HCT116 (cell line): ENCODE measurements at regions not wholly inside any gene's neighbourhood (a gene's known extent, or its start where the extent isn't known, plus 50 kb on each side); places are given as distances from the start of the nearest gene placed in this dataset.

ENCODE experiments used
- ATAC-seq: fragments of 200-7000 bp; cut with Tn5 transposase; 2 replicates; pipeline ENCODE4 v1.9.1; 2020; ENCODE audit warnings: mild to moderate bottlenecking, moderate library complexity
- BruUV-seq: library from RNA; stranded (reverse); fragments of 400-500 nt; replicated peaks from 2 replicates; lab custom pipeline; 2021; lab: Mats Ljungman, UMichigan
- CTCF ChIA-PET: fragments of 300-600 bp; sonication (Branson Sonifier 250); formaldehyde crosslinking; loops from one replicate; lab custom pipeline; 2021; ENCODE audit warnings: antibody characterized with exemption; lab: Charles Lee
- POLR2A ChIA-PET: fragments of 300-600, 350-600 bp; sonication (Branson Sonifier 250); formaldehyde crosslinking; loops from one replicate; lab custom pipeline; 2021; ENCODE audit warnings: antibody characterized with exemption; lab: Charles Lee
- RAD21 ChIA-PET, 2 experiments: fragments of 300-600 bp; sonication (Branson Sonifier 250); formaldehyde crosslinking; loops; one replicate each; lab custom pipeline; 2023; ENCODE audit warnings: low total read pairs in 2 of 2; ENCODE audit not compliant: uncharacterized antibody in 2 of 2, unreplicated experiment in 2 of 2, low non-redundant PET in 1 of 2; lab: Charles Lee
- DNase-seq: peaks from one replicate; pipeline ENCODE4 v3.0.0-alpha.2; 2010; ENCODE audit warnings: low read depth, low spot score
- H2AFZ ChIP-seq: fragments of 200-600 bp; shearing (Covaris generic), sonication (generic); 2 replicates; pipeline ENCODE4 v1.6.1; 2017; ENCODE audit warnings: low read depth, mixed run types, mixed read lengths, antibody characterized with exemption, low read length; ENCODE audit not compliant: poor library complexity, severe bottlenecking
- H3K27ac ChIP-seq: 2 replicates; pipeline ENCODE4 v1.5.1; 2012; ENCODE audit warnings: low read depth, low read length
- H3K27me3 ChIP-seq: fragments of 200-600 bp; sonication (generic); 2 replicates; pipeline ENCODE4 v1.6.1; 2016; ENCODE audit warnings: mixed run types, low read length, mixed read lengths; ENCODE audit not compliant: insufficient read depth
- H3K36me3 ChIP-seq, 2 experiments: fragments of 200-500 bp in 1 of 2; fragments of 200-600 bp in 1 of 2; sonication (Bioruptor generic) in 1 of 2; sonication (generic) in 1 of 2; 2 replicates each; pipeline versions ENCODE4 v1.5.1 to v1.6.1; 2014 to 2016; ENCODE audit warnings: low read length in 2 of 2, inconsistent platforms in 1 of 2, mixed read lengths in 1 of 2, mixed run types in 1 of 2; ENCODE audit not compliant: insufficient read depth in 2 of 2, control insufficient read depth in 1 of 2
- H3K4me1 ChIP-seq, 2 experiments: fragments of 200-600 bp in 1 of 2; sonication (generic) in 1 of 2; 2 replicates each; pipeline versions ENCODE4 v1.5.1 to v1.6.1; 2012 to 2017; ENCODE audit warnings: low read length in 2 of 2, inconsistent platforms in 1 of 2, mild to moderate bottlenecking in 1 of 2, mixed read lengths in 1 of 2, mixed run types in 1 of 2, moderate library complexity in 1 of 2; ENCODE audit not compliant: insufficient read depth in 2 of 2, control insufficient read depth in 1 of 2
- H3K4me2 ChIP-seq: fragments of 200-600 bp; sonication (generic); 2 replicates; pipeline ENCODE4 v1.6.1; 2017; ENCODE audit warnings: mixed run types, low read length, mixed read lengths
- H3K4me3 ChIP-seq, 2 experiments: fragments of 200-600 bp in 1 of 2; sonication (generic) in 1 of 2; replicated peaks in 1 of 2; 2 replicates each; pipeline ENCODE4 v1.5.1; 2011 to 2016; ENCODE audit warnings: low read length in 2 of 2, control low read depth in 1 of 2, low read depth in 1 of 2, mild to moderate bottlenecking in 1 of 2, mixed read lengths in 1 of 2, mixed run types in 1 of 2
- H3K79me2 ChIP-seq: fragments of 200-600 bp; sonication (generic); 2 replicates; pipeline ENCODE4 v1.6.1; 2017; ENCODE audit warnings: mild to moderate bottlenecking, mixed run types, low read length, moderate library complexity, mixed read lengths; ENCODE audit not compliant: insufficient read depth
- H3K9ac ChIP-seq: fragments of 200-600 bp; sonication (generic); 2 replicates; pipeline ENCODE4 v1.6.1; 2016; ENCODE audit warnings: low read length, mixed read lengths
- H3K9me2 ChIP-seq: fragments of 200-600 bp; sonication (generic), shearing (Covaris generic); 2 replicates; pipeline ENCODE4 v1.6.1; 2017; ENCODE audit warnings: mixed run types, mild to moderate bottlenecking, moderate library complexity; ENCODE audit not compliant: insufficient read depth
- H3K9me3 ChIP-seq, 2 experiments: fragments of 200-500 bp in 1 of 2; fragments of 200-600 bp in 1 of 2; sonication (Bioruptor generic) in 1 of 2; sonication (generic) in 1 of 2; 2 replicates each; pipeline ENCODE4 v1.6.1; 2014 to 2017; ENCODE audit warnings: low read length in 2 of 2, mixed read lengths in 2 of 2, inconsistent platforms in 1 of 2, low read depth in 1 of 2, mild to moderate bottlenecking in 1 of 2, mixed run types in 1 of 2, moderate library complexity in 1 of 2; ENCODE audit not compliant: control insufficient read depth in 1 of 2, insufficient read depth in 1 of 2
- H4K20me1 ChIP-seq: fragments of 200-600 bp; sonication (generic), shearing (Covaris generic); 2 replicates; pipeline ENCODE4 v1.6.1; 2017; ENCODE audit warnings: mixed run types, mild to moderate bottlenecking, moderate library complexity; ENCODE audit not compliant: insufficient read depth
- ATF3 ChIP-seq: IDR thresholded peaks from 2 replicates; pipeline ENCODE4 v1.6.1; 2012
- CBX3 ChIP-seq: IDR thresholded peaks from 2 replicates; pipeline ENCODE4 v1.6.1; 2012; ENCODE audit warnings: low read depth
- EZH2 ChIP-seq: fragments of 200-600 bp; sonication (generic); IDR thresholded peaks from 2 replicates; pipeline ENCODE4 v1.6.1; 2017; ENCODE audit warnings: antibody characterized with exemption, mixed run types
- EZH2phosphoT487 ChIP-seq: fragments of 200-600 bp; IDR thresholded peaks from 2 replicates; pipeline ENCODE4 v1.6.1; 2018; ENCODE audit warnings: antibody characterized with exemption, borderline replicate concordance
- TCF7L2 ChIP-seq: IDR thresholded peaks from 2 replicates; pipeline ENCODE4 v1.7.0; 2011; ENCODE audit warnings: borderline replicate concordance, inconsistent platforms; ENCODE audit not compliant: insufficient read depth, insufficient read length; ENCODE audit errors: extremely low read depth
- intact Hi-C: fragments of 100-400 bp; cut with micrococcal nuclease; formaldehyde crosslinking; loops from 2 replicates; pipeline ENCODE4 v1.10.0; 2022
- TF ChIP-seq, protein P1 (sequence below), 3 experiments: fragments of 200-600 bp in 1 of 3; sonication (generic) in 1 of 3; IDR thresholded peaks in 2 of 3; conservative IDR thresholded peaks in 1 of 3; 2 replicates each; pipeline ENCODE4 v1.5.1; 2012 to 2017; ENCODE audit warnings: low read depth in 2 of 3, low read length in 2 of 3, antibody characterized with exemption in 1 of 3, borderline replicate concordance in 1 of 3, control low read depth in 1 of 3, mild to moderate bottlenecking in 1 of 3, mixed read lengths in 1 of 3, mixed run types in 1 of 3, moderate library complexity in 1 of 3; ENCODE audit not compliant: insufficient read depth in 1 of 3

- ChIA-PET RAD21 (no interaction called here), POLR2A (no interaction called here), CTCF (no interaction called here)
- H3K36me3 ChIP-seq: no peaks in the 10 kb centered on the region
- H3K4me2 ChIP-seq: no peak overlapping the region
- H3K27ac ChIP-seq: no peak overlapping the region
- intact Hi-C loops: no loop called here
- H2AFZ ChIP-seq: no peak overlapping the region
- H4K20me1 ChIP-seq: no peaks in the 10 kb centered on the region
- H3K4me1 ChIP-seq: no peaks in the 10 kb centered on the region
- DNase-seq (no peak), ATAC-seq (no peak)
- H3K9me3 ChIP-seq: no peaks in the 10 kb centered on the region
- H3K27me3 ChIP-seq: no peaks in the 10 kb centered on the region
- H3K9me2 ChIP-seq: no peaks in the 10 kb centered on the region
- no TSS peak for BruUV-seq
- H3K4me3 ChIP-seq: no peak overlapping the region
- H3K9ac ChIP-seq: no peak overlapping the region
- no peak for TF ChIP-seq CBX3
- no peaks in the 10 kb centered on the region for H3K79me2 ChIP-seq
These were observed 70.2 kb downstream of the CLDN1 start for GRCh38 chr3:190252080-190252479.

- CTCF ChIA-PET: no interaction called here
- POLR2A ChIA-PET: no interaction called here
- RAD21 ChIA-PET: no interaction called here
- no peaks in the 10 kb centered on the region for H3K27me3 ChIP-seq
- TF ChIP-seq, protein P1, sequence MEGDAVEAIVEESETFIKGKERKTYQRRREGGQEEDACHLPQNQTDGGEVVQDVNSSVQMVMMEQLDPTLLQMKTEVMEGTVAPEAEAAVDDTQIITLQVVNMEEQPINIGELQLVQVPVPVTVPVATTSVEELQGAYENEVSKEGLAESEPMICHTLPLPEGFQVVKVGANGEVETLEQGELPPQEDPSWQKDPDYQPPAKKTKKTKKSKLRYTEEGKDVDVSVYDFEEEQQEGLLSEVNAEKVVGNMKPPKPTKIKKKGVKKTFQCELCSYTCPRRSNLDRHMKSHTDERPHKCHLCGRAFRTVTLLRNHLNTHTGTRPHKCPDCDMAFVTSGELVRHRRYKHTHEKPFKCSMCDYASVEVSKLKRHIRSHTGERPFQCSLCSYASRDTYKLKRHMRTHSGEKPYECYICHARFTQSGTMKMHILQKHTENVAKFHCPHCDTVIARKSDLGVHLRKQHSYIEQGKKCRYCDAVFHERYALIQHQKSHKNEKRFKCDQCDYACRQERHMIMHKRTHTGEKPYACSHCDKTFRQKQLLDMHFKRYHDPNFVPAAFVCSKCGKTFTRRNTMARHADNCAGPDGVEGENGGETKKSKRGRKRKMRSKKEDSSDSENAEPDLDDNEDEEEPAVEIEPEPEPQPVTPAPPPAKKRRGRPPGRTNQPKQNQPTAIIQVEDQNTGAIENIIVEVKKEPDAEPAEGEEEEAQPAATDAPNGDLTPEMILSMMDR (IDR thresholded peaks at IDR 0.05 in 2 of 3, conservative IDR thresholded peaks at IDR 0.05 in 1 of 3; ENCODE audit: borderline replicate concordance in 1 of 3, insufficient read depth in 1 of 3, low read depth in 2 of 3, low read length in 2 of 3): peak in 2 of 3 experiments; percentile 25 to 26; a peak in 2 of 6 replicates
- no peak for TF ChIP-seq EZH2
- TF ChIP-seq EZH2phosphoT487: no peak
- no peak for TF ChIP-seq ATF3
- TF ChIP-seq TCF7L2: no peak
- H2AFZ ChIP-seq: no peak overlapping the region
- ATAC-seq (no peak), DNase-seq (no peak)
- H3K9me2 ChIP-seq: no peaks in the 10 kb centered on the region
- BruUV-seq: no TSS peak
- no peaks in the 10 kb centered on the region for H4K20me1 ChIP-seq
- H3K36me3 ChIP-seq: no peaks in the 10 kb centered on the region
- no peaks in the 10 kb centered on the region for H3K4me1 ChIP-seq
- no peak overlapping the region for H3K27ac ChIP-seq
- H3K9me3 ChIP-seq: peaks cover 0 to 4% of the 10 kb centered on the region in 2 experiments; a peak in 2 of 4 replicates
- no peak overlapping the region for H3K4me3 ChIP-seq
- H3K9ac ChIP-seq: no peak overlapping the region
- intact Hi-C loops: no loop called here
- H3K79me2 ChIP-seq: no peaks in the 10 kb centered on the region
- H3K4me2 ChIP-seq: no peak overlapping the region
These were observed 72.8 kb downstream of the CLDN1 start for GRCh38 chr3:190249414-190249813.
